SH-SY5Y (cell line): ENCODE measurements at regions not wholly inside any gene's neighbourhood (a gene's known extent, or its start where the extent isn't known, plus 50 kb on each side); places are given as distances from the start of the nearest gene placed in this dataset.

Experiments
- GATA2 ChIP-seq: IDR thresholded peaks from 2 replicates; pipeline ENCODE4 v1.6.1; 2011; ENCODE audit warnings: mild to moderate bottlenecking, low read depth, low read length
- GATA3 ChIP-seq: IDR thresholded peaks from 2 replicates; pipeline ENCODE4 v1.6.1; 2011; ENCODE audit warnings: low read depth, mild to moderate bottlenecking, low read length, moderate library complexity

- TF ChIP-seq GATA2 (no peak), GATA3 (no peak)
Observed at GRCh38 chr6:8276148-8276547, 159.2 kb downstream of the SLC35B3 start.
